ENCODE measurements at regions not wholly inside any gene's neighbourhood (a gene's known extent, or its start where the extent isn't known, plus 50 kb on each side); places are given as distances from the start of the nearest gene placed in this dataset.
A peak's percentile ranks its signal among the peaks of the same experiment; 100 is the strongest.

GRCh38 chr6:797479-798077, 104.6 kb upstream of the EXOC2 start:
- Histone ChIP-seq H3K36me3 (no peaks in the 10 kb centered on the region), H3K9me3 (no peaks in the 10 kb centered on the region), H3K27me3 (peaks cover 0 to 66% of the 10 kb centered on the region in 2 donors), H3K27ac (no peak overlapping the region), H3K4me1 (no peaks in the 10 kb centered on the region), H3K4me3 (no peak overlapping the region)
- DNase-seq (ENCODE audit: low spot score in 2 of 2) = peak in 1 of 2 donors; percentile 73
- WGBS, 2 donors = 13% methylated on average over 5 of the region's 5 CpGs
- TF ChIP-seq EP300 (IDR thresholded peaks at IDR 0.05) (no peak), POLR2A (IDR thresholded peaks at IDR 0.05) (no peak)
- TF ChIP-seq, protein P1, sequence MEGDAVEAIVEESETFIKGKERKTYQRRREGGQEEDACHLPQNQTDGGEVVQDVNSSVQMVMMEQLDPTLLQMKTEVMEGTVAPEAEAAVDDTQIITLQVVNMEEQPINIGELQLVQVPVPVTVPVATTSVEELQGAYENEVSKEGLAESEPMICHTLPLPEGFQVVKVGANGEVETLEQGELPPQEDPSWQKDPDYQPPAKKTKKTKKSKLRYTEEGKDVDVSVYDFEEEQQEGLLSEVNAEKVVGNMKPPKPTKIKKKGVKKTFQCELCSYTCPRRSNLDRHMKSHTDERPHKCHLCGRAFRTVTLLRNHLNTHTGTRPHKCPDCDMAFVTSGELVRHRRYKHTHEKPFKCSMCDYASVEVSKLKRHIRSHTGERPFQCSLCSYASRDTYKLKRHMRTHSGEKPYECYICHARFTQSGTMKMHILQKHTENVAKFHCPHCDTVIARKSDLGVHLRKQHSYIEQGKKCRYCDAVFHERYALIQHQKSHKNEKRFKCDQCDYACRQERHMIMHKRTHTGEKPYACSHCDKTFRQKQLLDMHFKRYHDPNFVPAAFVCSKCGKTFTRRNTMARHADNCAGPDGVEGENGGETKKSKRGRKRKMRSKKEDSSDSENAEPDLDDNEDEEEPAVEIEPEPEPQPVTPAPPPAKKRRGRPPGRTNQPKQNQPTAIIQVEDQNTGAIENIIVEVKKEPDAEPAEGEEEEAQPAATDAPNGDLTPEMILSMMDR (IDR thresholded peaks at IDR 0.05) = peak; percentile 54 to 79 (median 60)

- WGBS, 2 donors = 17 to 20% methylated on average over 11 of the region's 11 CpGs
- no peaks in the 10 kb centered on the region for H3K9me3 ChIP-seq
- H3K27me3 ChIP-seq = peaks cover 0 to 73% of the 10 kb centered on the region in 2 donors
- H3K4me3 ChIP-seq = no peak overlapping the region
- TF ChIP-seq EP300 (IDR thresholded peaks at IDR 0.05) = no peak
- no peak for TF ChIP-seq POLR2A (IDR thresholded peaks at IDR 0.05)
- TF ChIP-seq, protein P1 (IDR thresholded peaks at IDR 0.05) = no peak
- H3K27ac ChIP-seq = no peak overlapping the region
- no peaks in the 10 kb centered on the region for H3K4me1 ChIP-seq
- H3K36me3 ChIP-seq = no peaks in the 10 kb centered on the region
- DNase-seq (ENCODE audit: low spot score in 2 of 2) = no peak
These were observed 102.2 kb upstream of the EXOC2 start for GRCh38 chr6:795046-795685.

GRCh38 chr6:793261-793660, 100.3 kb upstream of the EXOC2 start:
- H3K4me1 ChIP-seq = no peaks in the 10 kb centered on the region
- H3K27me3 ChIP-seq = peaks cover 0 to 68% of the 10 kb centered on the region in 2 donors
- H3K36me3 ChIP-seq = no peaks in the 10 kb centered on the region
- WGBS, 2 donors = 54 to 66% methylated on average over 13 of the region's 13 CpGs
- H3K4me3 ChIP-seq = no peak overlapping the region
- no peak for DNase-seq (ENCODE audit: low spot score in 2 of 2)
- H3K9me3 ChIP-seq = no peaks in the 10 kb centered on the region
- H3K27ac ChIP-seq = no peak overlapping the region
- TF ChIP-seq, protein P1 (IDR thresholded peaks at IDR 0.05) = no peak
- TF ChIP-seq POLR2A (IDR thresholded peaks at IDR 0.05) (no peak), EP300 (IDR thresholded peaks at IDR 0.05) (no peak)

DNA sequence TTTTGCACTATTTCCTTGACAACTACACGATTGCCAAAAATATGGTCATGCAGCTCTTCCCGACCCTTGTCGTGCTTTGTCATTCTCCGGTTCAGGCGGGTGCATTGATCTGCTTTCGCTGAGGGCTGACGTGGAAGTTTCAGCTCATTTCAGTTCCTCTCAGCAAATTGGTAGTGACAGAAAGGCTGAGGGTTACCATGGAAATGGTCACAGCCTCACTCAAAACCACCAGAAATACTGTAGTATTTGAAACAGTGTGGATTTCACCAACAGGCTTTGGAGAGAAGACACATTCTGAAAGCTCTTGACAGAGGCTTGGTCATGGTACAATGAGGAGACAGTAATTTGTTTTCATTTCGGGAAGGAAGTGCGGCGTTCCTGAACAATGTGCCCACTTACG, 99.7 kb upstream of the EXOC2 start:
- Histone ChIP-seq H3K27ac (no peak overlapping the region), H3K4me1 (no peaks in the 10 kb centered on the region), H3K27me3 (peaks cover 0 to 65% of the 10 kb centered on the region in 2 donors), H3K36me3 (no peaks in the 10 kb centered on the region), H3K4me3 (no peak overlapping the region), H3K9me3 (no peaks in the 10 kb centered on the region)
- 73 to 75% methylated on average over 11 of the region's 11 CpGs for WGBS, 2 donors
- TF ChIP-seq, protein P1 (IDR thresholded peaks at IDR 0.05) = no peak
- TF ChIP-seq POLR2A (IDR thresholded peaks at IDR 0.05) (no peak), EP300 (IDR thresholded peaks at IDR 0.05) (no peak)
- no peak for DNase-seq (ENCODE audit: low spot score in 2 of 2)

DNA sequence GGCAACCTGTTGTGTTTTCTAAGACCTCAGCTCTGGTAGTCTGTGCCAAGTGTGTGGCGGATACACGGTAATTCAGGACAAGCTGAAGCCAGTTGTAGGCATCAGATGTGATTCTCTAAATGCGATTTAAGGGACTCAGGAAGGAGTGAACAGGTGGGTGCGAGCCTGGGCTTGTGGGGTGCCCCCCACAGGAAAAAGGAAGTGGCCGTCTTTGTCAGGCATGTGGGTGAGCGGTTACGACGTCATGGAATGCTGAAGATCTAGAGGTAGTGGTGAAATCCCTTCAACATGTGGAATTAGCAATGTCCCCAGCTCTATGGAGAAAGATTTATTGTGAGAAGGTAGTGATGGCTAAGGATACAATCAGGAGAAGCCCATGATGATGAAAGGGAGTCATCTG, 95.1 kb upstream of the EXOC2 start:
- H3K4me1 ChIP-seq = no peaks in the 10 kb centered on the region
- 71 to 72% methylated on average over 8 of the region's 8 CpGs for WGBS, 2 donors
- TF ChIP-seq POLR2A (IDR thresholded peaks at IDR 0.05) = no peak
- no peak for TF ChIP-seq EP300 (IDR thresholded peaks at IDR 0.05)
- TF ChIP-seq, protein P1 (IDR thresholded peaks at IDR 0.05) = no peak
- no peak overlapping the region for H3K4me3 ChIP-seq
- no peak for DNase-seq (ENCODE audit: low spot score in 2 of 2)
- H3K9me3 ChIP-seq = no peaks in the 10 kb centered on the region
- H3K36me3 ChIP-seq = no peaks in the 10 kb centered on the region
- no peak overlapping the region for H3K27ac ChIP-seq
- peaks cover 0 to 22% of the 10 kb centered on the region in 2 donors for H3K27me3 ChIP-seq

Data from tibial nerve (tissue), 4 donors.